K562 (cell line): ENCODE measurements at regions not wholly inside any gene's neighbourhood (a gene's known extent, or its start where the extent isn't known, plus 50 kb on each side); places are given as distances from the start of the nearest gene placed in this dataset.
"Not testable (repeated sequence)": the region's sequence is repeated elsewhere in the genome, so short reads cannot be mapped to it uniquely, and the experiment has no call there.

Experiments used
- ATAC-seq: fragments of 200-7000 bp; cut with Tn5 transposase; 3 replicates; pipeline ENCODE4 v1.9.1; 2020; ENCODE audit warnings: moderate library complexity
- BruUV-seq: library from RNA; stranded (reverse); fragments of 400-500 nt; replicated peaks from 2 replicates; lab custom pipeline; 2021; lab: Mats Ljungman, UMichigan
- CTCF ChIA-PET: fragments of 300-600 bp; formaldehyde crosslinking; extraction: SDS; loops from one replicate; lab custom pipeline; 2021; ENCODE audit warnings: low intra/inter-chr PET ratio; lab: Yijun Ruan, JAX
- POLR2A ChIA-PET: fragments of 300-600, 350-650 bp; sonication (Branson Sonifier 250); formaldehyde crosslinking; extraction: SDS; loops from one replicate; lab custom pipeline; 2021; ENCODE audit warnings: antibody characterized with exemption, inconsistent platforms; lab: Yijun Ruan, JAX
- DNase-seq, 4 experiments: peaks; one replicate each; pipeline versions ENCODE4 v3.0.0 to v3.0.0-alpha.2; 2011 to 2018; ENCODE audit warnings: low spot score in 3 of 4, mixed read lengths in 3 of 4; ENCODE audit errors: extremely low read depth in 1 of 4
- FAIRE-seq: peaks from 2 replicates; lab custom pipeline; 2011; peaks lifted over from hg19 to GRCh38; lab: Jason Lieb, UNC
- H2AFZ ChIP-seq: 2 replicates; pipeline ENCODE4 v1.6.0; 2011; ENCODE audit warnings: low read depth, low read length, control low read depth, inconsistent platforms
- H3K27ac ChIP-seq: fragments of 200-600 bp; 3 replicates; pipeline ENCODE4 v1.8.0; 2011; ENCODE audit warnings: low read depth, mild to moderate bottlenecking, control low read depth, inconsistent platforms, low read length, moderate library complexity, mixed read lengths; ENCODE audit errors: extremely low read depth
- H3K27me3 ChIP-seq, 2 experiments: fragments of 300-600 bp in 1 of 2; 2 replicates in 1 of 2; 3 replicates in 1 of 2; pipeline versions ENCODE4 v1.6.0 to v1.8.0; 2011; ENCODE audit warnings: inconsistent platforms in 2 of 2, low read length in 2 of 2, mild to moderate bottlenecking in 1 of 2, mixed read lengths in 1 of 2, moderate library complexity in 1 of 2; ENCODE audit not compliant: control insufficient read depth in 2 of 2, insufficient read depth in 2 of 2
- H3K36me3 ChIP-seq: fragments of 300-600 bp; 3 replicates; pipeline ENCODE4 v1.8.0; 2011; ENCODE audit warnings: mild to moderate bottlenecking, low read length, inconsistent platforms; ENCODE audit not compliant: control insufficient read depth, insufficient read depth
- H3K4me1 ChIP-seq, 2 experiments: fragments of 200-600 bp in 1 of 2; replicated peaks in 1 of 2; 2 replicates in 1 of 2; 3 replicates in 1 of 2; pipeline versions ENCODE4 v1.5.1 to v1.8.0; 2011; ENCODE audit warnings: inconsistent platforms in 2 of 2, low read length in 2 of 2, mild to moderate bottlenecking in 1 of 2, mixed read lengths in 1 of 2, moderate library complexity in 1 of 2; ENCODE audit not compliant: control insufficient read depth in 2 of 2, insufficient read depth in 2 of 2
- H3K4me2 ChIP-seq: 2 replicates; pipeline ENCODE4 v1.6.1; 2011; ENCODE audit warnings: low read length, control low read depth, inconsistent platforms, mixed read lengths; ENCODE audit not compliant: insufficient read depth
- H3K4me3 ChIP-seq: fragments of 200-600 bp; sonication (generic), shearing (Covaris generic); 2 replicates; pipeline ENCODE4 v1.5.1; 2016; ENCODE audit warnings: control low read depth, inconsistent platforms
- H3K79me2 ChIP-seq: fragments of 200-600 bp; 3 replicates; pipeline ENCODE4 v1.8.0; 2011; ENCODE audit warnings: low read length, inconsistent platforms; ENCODE audit not compliant: control insufficient read depth, insufficient read depth
- H3K9ac ChIP-seq, 2 experiments: 2 replicates each; pipeline versions ENCODE4 v1.6.0 to v1.6.1; 2011; ENCODE audit warnings: low read depth in 2 of 2, low read length in 2 of 2, control low read depth in 1 of 2, inconsistent platforms in 1 of 2, mild to moderate bottlenecking in 1 of 2, mixed read lengths in 1 of 2; ENCODE audit not compliant: insufficient read depth in 1 of 2
- H3K9me1 ChIP-seq: one replicate; pipeline ENCODE4 v1.6.0; 2011; ENCODE audit warnings: inconsistent platforms, mild to moderate bottlenecking, low read length, moderate library complexity; ENCODE audit not compliant: control insufficient read depth, insufficient read depth
- H3K9me3 ChIP-seq: replicated peaks from 2 replicates; pipeline ENCODE4 v1.5.1; 2011; ENCODE audit warnings: low read depth, low read length, inconsistent platforms; ENCODE audit not compliant: control insufficient read depth, insufficient read depth
- H4K20me1 ChIP-seq: replicated peaks from 2 replicates; pipeline ENCODE4 v1.6.1; 2011; ENCODE audit warnings: low read length, inconsistent platforms, mixed read lengths; ENCODE audit not compliant: control insufficient read depth, insufficient read depth
- NFIC ChIP-seq: fragments of 450-650 bp; IDR thresholded peaks from 2 replicates; pipeline ENCODE4 v1.6.1; 2017; ENCODE audit warnings: mild to moderate bottlenecking, inconsistent platforms
- ZBTB7A ChIP-seq: IDR thresholded peaks from 2 replicates; pipeline ENCODE4 v1.6.1; 2011; ENCODE audit warnings: low read depth, mild to moderate bottlenecking, low read length, moderate library complexity, borderline replicate concordance; ENCODE audit not compliant: control insufficient read depth
- ZNF324 ChIP-seq: fragments of 250-450 bp; sonication (Bioruptor Pico); IDR thresholded peaks from 2 replicates; pipeline ENCODE4 v1.4.0; 2020; ENCODE audit warnings: mild to moderate bottlenecking
- WGBS: fragments of 100-300 bp; shearing (Covaris generic); methylation state at CpG from one replicate; pipeline ENCODE4 v1.1.6; 2016; ENCODE audit warnings: low coverage, mixed read lengths; ENCODE audit not compliant: insufficient coverage; ENCODE audit errors: missing lambda C conversion rate; 5-methylcytosine and 5-hydroxymethylcytosine counted together
- in situ Hi-C: fragments of 300-500 bp; cut with MboI; formaldehyde crosslinking; loops from 4 replicates; pipeline ENCODE4 v1.15.0; 2018; ENCODE audit warnings: inconsistent platforms, mixed read lengths
- intact Hi-C: fragments of 100-400 bp; cut with micrococcal nuclease; formaldehyde crosslinking; loops from 2 replicates; pipeline ENCODE4 v1.14.2; 2022

- Histone ChIP-seq H2AFZ (peak overlapping the region; percentile 40; the same call in 1 of the 2 replicates), H3K4me2 (no peak overlapping the region), H4K20me1 (no peaks in the 10 kb centered on the region), H3K4me3 (no peak overlapping the region), H3K79me2 (no peaks in the 10 kb centered on the region), H3K36me3 (no peaks in the 10 kb centered on the region), H3K9me1 (no peaks in the 10 kb centered on the region), H3K4me1 (peaks cover 0 to 15% of the 10 kb centered on the region in 2 experiments; a peak in 2 of 5 replicates), H3K9me3 (no peaks in the 10 kb centered on the region; the same call in 1 of the 2 replicates), H3K27ac (no peak overlapping the region), H3K9ac (no peak overlapping the region), H3K27me3 (no peaks in the 10 kb centered on the region)
- ChIA-PET CTCF (no interaction called here), POLR2A (no interaction called here)
- BruUV-seq, result no TSS peak
- peak in 1 of 4 experiments; percentile 39 for DNase-seq
- no peak for FAIRE-seq
- no peak for TF ChIP-seq ZNF324 (CRISPR knock-in tag)
- TF ChIP-seq NFIC, result peak; percentile 66
- no peak for TF ChIP-seq ZBTB7A
- in situ Hi-C loops (no loop called here), intact Hi-C loops (no loop called here)
- WGBS, result 38% methylated on average over 4 of the region's 4 CpGs
- ATAC-seq, result no peak
Measured at GRCh38 chr7:119967221-119967620, 305.8 kb upstream of the KCND2 start.

GRCh38 chr7:119968411-119968810 is 304.6 kb upstream of the KCND2 start:
- H3K4me3 ChIP-seq, H3K27ac ChIP-seq, H4K20me1 ChIP-seq, H2AFZ ChIP-seq, intact Hi-C loops, H3K36me3 ChIP-seq, H3K9ac ChIP-seq, CTCF ChIA-PET, DNase-seq, ATAC-seq, BruUV-seq, H3K79me2 ChIP-seq, H3K9me1 ChIP-seq, in situ Hi-C loops, H3K9me3 ChIP-seq, H3K4me2 ChIP-seq, H3K27me3 ChIP-seq, FAIRE-seq: not testable (repeated sequence)
- peaks cover 0 to 15% of the 10 kb centered on the region in 2 experiments; a peak in 2 of 5 replicates for H3K4me1 ChIP-seq
- 45% methylated on average over 3 of the region's 3 CpGs for WGBS
- POLR2A ChIA-PET, result interaction anchor here (0.7 kb wide), 1 partner anchor 1490 kb away, joined by 3 read pairs; no protein-coding TSS in a partner anchor
